Activated CD8-positive, alpha-beta memory T cell treated with anti-CD3 and anti-CD28 coated beads, Interleukin-2, amount 10 ng/mL, durations not matched to agents 7 days and 5 days (primary cell): ENCODE measurements at regions not wholly inside any gene's neighbourhood (a gene's known extent, or its start where the extent isn't known, plus 50 kb on each side); places are given as distances from the start of the nearest gene placed in this dataset.
"Not testable (repeated sequence)": the region's sequence is repeated elsewhere in the genome, so short reads cannot be mapped to it uniquely, and the experiment has no call there.

Experiments
- ATAC-seq: fragments of 150-1000 bp; cut with Tn5 transposase; one replicate; pipeline ENCODE4 v1.10.0; 2021; ENCODE audit warnings: moderate library complexity
- CTCF ChIA-PET: fragments of 350-600 bp; sonication (Branson Sonifier 250); formaldehyde crosslinking; loops from one replicate; lab custom pipeline; 2021; ENCODE audit warnings: antibody characterized with exemption; lab: Charles Lee
- DNase-seq: peaks from one replicate; pipeline ENCODE4 v3.0.0-alpha.2; 2020
- H3K27ac Mint-ChIP-seq: one replicate; pipeline ENCODE4 v1.8.0; 2021; ENCODE audit warnings: mild to moderate bottlenecking, mixed read lengths
- H3K27me3 Mint-ChIP-seq: one replicate; pipeline ENCODE4 v1.8.0; 2021; ENCODE audit warnings: mixed read lengths
- H3K36me3 Mint-ChIP-seq: one replicate; pipeline ENCODE4 v1.8.0; 2021; ENCODE audit warnings: mild to moderate bottlenecking, mixed read lengths
- H3K4me1 Mint-ChIP-seq: one replicate; pipeline ENCODE4 v1.8.0; 2021; ENCODE audit warnings: mixed read lengths
- H3K4me3 Mint-ChIP-seq: one replicate; pipeline ENCODE4 v1.8.0; 2021; ENCODE audit warnings: mild to moderate bottlenecking, moderate library complexity, mixed read lengths
- H3K9me3 Mint-ChIP-seq: one replicate; pipeline ENCODE4 v1.8.0; 2022; ENCODE audit warnings: low read depth, mixed read lengths

DNA sequence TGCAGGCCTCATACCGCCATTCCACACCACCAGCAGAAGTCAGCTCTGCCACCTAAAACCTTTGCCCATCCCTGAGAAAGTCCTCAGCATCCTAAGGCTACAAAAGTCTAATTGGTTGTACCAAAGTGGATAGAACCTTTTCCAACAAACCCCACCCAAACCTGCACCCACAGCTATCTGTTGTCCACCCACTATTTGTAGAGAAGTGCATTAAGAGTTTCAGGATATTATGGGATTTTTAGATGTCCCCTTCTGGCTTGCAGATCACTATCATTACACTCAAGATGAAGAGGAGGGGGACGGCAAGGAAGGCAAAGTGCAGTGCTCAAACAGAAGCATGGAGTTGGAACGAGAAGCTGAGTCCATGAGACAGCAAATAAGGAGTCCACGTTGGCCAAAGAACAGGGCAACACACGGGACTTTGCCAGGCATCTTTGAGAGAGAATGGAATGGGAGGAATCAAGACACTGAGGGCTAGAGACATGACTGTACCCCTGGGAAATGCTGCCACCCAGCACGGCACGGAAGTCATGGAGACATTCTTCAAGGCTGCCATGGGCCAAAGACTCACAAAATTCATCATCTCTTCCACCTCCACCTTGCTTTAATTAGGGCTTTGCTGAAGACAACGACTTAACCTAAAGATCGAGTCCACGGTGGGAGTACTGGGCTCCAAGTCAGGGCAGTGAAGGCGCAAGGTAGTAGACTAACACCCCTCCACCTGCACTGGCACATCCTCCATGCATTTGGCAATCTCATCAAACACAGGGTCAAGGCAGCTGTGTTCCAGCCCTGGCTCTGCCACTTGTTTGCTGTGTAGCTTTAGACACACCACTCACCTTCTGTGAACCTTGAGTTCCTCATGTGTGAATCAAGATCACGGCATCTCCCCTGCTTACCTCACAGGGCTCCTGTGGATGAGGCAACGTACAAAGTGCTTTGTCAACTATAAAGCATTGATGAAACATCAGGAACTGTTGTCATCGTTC is 112.9 kb upstream of the TMEM45B start:
- no peak overlapping the region for H3K27ac Mint-ChIP-seq
- CTCF ChIA-PET, result no interaction called here
- H3K4me3 Mint-ChIP-seq, result no peak overlapping the region
- DNase-seq (no peak), ATAC-seq (no peak)
- no peaks in the 10 kb centered on the region for H3K4me1 Mint-ChIP-seq
- no peaks in the 10 kb centered on the region for H3K36me3 Mint-ChIP-seq
- H3K27me3 Mint-ChIP-seq, result peaks cover 3% of the 10 kb centered on the region
- no peaks in the 10 kb centered on the region for H3K9me3 Mint-ChIP-seq

DNA sequence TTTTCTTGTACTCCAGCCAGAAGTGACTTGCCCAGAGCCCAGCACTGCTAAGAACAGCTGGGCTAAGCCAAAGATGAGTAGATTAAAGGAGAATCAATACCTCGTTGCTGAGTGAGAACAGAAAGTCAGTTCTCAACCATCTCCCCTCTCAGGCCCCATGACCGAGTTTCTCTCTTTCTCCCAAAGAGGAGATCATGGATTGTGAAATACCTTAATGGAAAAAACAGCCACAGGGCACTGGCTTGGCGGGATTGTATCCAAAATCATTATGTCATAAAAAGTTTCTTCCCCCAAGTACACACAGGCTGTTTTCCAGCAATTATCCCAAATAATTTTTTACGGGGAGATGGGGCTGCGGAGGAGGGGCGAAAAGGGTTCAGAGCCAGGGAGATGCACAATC is 111.8 kb upstream of the TMEM45B start:
- Mint-ChIP-seq H3K36me3 (no peaks in the 10 kb centered on the region), H3K4me3 (no peak overlapping the region), H3K27ac (no peak overlapping the region), H3K4me1 (no peaks in the 10 kb centered on the region), H3K9me3 (no peaks in the 10 kb centered on the region), H3K27me3 (no peaks in the 10 kb centered on the region)
- CTCF ChIA-PET, result no interaction called here
- no peak for DNase-seq
- no peak for ATAC-seq

DNA sequence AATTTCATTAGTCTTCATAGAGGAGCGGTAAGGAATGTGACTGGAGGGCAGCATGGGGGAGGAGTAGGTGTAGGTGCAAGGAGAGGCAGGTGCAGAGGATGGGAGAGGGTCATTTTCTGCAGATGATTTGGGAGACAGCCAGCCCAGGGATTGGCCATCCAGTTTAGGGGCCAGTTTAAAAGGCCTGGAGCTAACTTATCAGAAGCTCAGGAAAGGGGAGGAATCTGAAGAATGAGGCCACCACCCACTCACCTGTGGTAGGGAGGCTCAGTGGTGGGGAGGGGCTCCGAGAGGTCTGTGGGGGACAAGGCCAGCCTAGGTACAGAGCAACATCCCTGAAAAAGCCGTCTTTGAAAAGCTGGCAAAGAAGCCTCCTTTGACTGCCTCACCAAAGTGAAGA is 110.8 kb upstream of the TMEM45B start:
- Mint-ChIP-seq H3K4me1 (no peaks in the 10 kb centered on the region), H3K4me3 (no peak overlapping the region), H3K27me3 (no peaks in the 10 kb centered on the region), H3K27ac (no peak overlapping the region), H3K9me3 (no peaks in the 10 kb centered on the region), H3K36me3 (no peaks in the 10 kb centered on the region)
- CTCF ChIA-PET, result no interaction called here
- ATAC-seq, result no peak
- DNase-seq, result no peak

DNA sequence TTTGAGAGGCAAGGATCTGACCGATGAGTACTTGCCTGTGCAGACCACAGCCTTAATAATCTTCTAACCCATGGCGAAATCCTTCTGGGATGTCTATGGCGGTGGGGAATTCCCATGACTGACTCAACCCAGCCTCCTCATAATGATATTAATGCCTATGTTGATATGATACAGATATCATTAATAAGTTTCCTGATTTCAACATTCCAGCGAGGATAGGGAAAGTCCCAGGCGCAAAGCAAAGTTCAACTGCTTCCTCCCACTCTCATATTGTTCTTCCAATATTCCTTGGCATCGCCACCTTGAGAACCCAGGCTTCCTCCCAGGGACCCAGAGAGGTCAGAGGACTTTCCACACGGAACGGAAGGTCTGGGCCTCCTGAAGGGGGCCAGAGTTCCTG is 110.3 kb upstream of the TMEM45B start:
- Mint-ChIP-seq H3K9me3 (no peaks in the 10 kb centered on the region), H3K27me3 (no peaks in the 10 kb centered on the region), H3K4me3 (no peak overlapping the region), H3K36me3 (no peaks in the 10 kb centered on the region), H3K27ac (no peak overlapping the region), H3K4me1 (no peaks in the 10 kb centered on the region)
- no peak for ATAC-seq
- no peak for DNase-seq
- CTCF ChIA-PET, result no interaction called here

DNA sequence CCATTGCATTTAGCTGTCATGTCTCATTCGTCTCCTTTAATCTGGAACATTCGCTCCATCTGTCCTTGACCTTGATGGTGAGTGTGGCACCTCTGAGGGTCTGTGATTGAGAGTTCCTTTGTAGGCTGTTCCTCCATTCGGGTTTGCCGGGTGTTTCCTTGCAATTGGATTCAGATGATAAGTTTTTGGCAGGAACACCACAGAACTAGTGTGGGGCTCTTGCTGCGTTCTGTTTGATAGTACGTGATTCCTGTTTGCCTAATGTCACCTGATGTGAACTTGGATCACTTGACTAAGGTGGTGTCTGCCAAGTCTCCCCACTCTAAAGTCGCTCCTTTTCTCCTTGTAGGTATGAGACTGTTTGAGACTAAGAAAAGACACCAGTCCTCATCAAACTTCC is 109.7 kb upstream of the TMEM45B start:
- Mint-ChIP-seq H3K4me3 (no peak overlapping the region), H3K27ac (no peak overlapping the region), H3K27me3 (no peaks in the 10 kb centered on the region), H3K36me3 (no peaks in the 10 kb centered on the region), H3K4me1 (no peaks in the 10 kb centered on the region), H3K9me3 (no peaks in the 10 kb centered on the region)
- DNase-seq (no peak), ATAC-seq (no peak)
- CTCF ChIA-PET, result no interaction called here

DNA sequence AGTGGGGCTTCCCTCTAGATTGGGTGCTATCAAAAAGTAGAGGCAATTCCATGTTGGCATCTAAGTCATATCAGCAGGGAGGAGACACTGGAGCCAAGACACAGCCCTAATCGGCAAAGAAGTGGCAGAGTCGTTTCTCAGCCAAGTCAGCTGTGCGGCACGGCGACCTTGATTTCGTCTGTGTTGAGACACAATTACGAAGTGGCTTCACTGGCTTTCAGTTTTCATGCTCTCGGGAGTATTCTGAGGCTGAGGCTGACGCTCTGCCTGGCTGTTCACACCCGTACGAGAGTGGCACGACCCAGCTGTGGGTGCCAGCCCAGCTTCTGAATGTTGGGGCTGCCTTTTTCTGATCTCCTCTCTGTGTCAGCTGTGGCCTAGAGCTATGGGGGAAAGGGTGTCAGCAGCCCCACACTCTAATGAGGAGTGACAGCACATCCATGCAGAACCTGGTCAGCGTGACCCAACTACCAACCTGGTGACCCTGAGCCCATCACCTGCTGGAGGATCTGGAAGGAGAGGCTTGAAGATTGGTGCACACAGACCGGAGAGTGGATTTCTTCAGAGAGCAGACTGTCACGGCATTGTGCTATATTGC is 105.7 kb upstream of the TMEM45B start:
- ATAC-seq (no peak), DNase-seq (peak; percentile 31)
- Mint-ChIP-seq H3K36me3 (no peaks in the 10 kb centered on the region), H3K4me1 (no peaks in the 10 kb centered on the region), H3K27ac (no peak overlapping the region), H3K4me3 (no peak overlapping the region), H3K27me3 (peaks cover 6% of the 10 kb centered on the region), H3K9me3 (no peaks in the 10 kb centered on the region)
- CTCF ChIA-PET, result no interaction called here

DNA sequence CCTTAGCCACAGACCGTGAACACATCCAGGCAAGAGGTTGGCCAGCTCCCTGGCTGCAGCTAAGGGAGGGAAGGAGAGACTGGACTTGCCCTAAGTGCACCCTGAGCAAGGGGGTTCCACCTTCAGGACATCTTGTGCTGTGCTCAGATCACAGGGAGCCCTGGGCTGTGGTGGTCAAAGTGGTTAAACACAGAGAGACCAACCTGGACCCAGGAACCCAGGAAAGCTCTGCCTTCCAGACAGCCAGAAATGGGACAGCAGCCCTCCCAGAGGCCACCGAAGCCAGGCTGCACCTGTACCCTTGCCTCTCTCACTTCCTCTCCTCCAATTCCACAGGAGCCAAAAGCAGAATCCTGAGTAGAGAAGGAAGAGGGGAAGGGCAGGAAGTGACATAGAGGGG is 105.2 kb upstream of the TMEM45B start:
- H3K4me1 Mint-ChIP-seq, result no peaks in the 10 kb centered on the region
- peaks cover 10% of the 10 kb centered on the region for H3K27me3 Mint-ChIP-seq
- no peak for DNase-seq
- no peak overlapping the region for H3K27ac Mint-ChIP-seq
- CTCF ChIA-PET, result no interaction called here
- no peaks in the 10 kb centered on the region for H3K9me3 Mint-ChIP-seq
- ATAC-seq, result no peak
- H3K36me3 Mint-ChIP-seq, result no peaks in the 10 kb centered on the region
- H3K4me3 Mint-ChIP-seq, result no peak overlapping the region

DNA sequence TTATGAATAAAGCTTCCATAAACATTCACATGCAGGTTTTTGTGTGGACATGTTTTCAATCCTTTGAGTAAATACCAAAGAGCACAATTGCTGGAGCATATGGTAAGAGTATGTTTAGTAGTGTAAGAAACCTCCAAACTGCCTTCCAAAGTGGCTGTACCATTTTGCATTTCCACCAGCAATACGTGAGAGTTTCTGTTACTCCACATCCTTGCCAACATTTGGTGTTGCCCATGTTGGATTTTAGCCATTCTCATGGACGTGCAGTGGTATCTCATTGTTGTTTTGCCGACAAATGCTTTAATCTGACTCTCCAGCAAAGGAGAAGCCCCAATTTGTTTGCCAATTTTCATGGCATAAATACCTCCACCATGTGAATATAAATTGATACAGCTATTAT is 103.9 kb upstream of the TMEM45B start:
- ATAC-seq, result no peak
- H3K36me3 Mint-ChIP-seq, result no peaks in the 10 kb centered on the region
- no peak for DNase-seq
- H3K9me3 Mint-ChIP-seq, result no peaks in the 10 kb centered on the region
- H3K27me3 Mint-ChIP-seq, result peaks cover 10% of the 10 kb centered on the region
- CTCF ChIA-PET, result no interaction called here
- H3K4me1 Mint-ChIP-seq, result no peaks in the 10 kb centered on the region
- H3K27ac Mint-ChIP-seq, result no peak overlapping the region
- H3K4me3 Mint-ChIP-seq, result no peak overlapping the region

DNA sequence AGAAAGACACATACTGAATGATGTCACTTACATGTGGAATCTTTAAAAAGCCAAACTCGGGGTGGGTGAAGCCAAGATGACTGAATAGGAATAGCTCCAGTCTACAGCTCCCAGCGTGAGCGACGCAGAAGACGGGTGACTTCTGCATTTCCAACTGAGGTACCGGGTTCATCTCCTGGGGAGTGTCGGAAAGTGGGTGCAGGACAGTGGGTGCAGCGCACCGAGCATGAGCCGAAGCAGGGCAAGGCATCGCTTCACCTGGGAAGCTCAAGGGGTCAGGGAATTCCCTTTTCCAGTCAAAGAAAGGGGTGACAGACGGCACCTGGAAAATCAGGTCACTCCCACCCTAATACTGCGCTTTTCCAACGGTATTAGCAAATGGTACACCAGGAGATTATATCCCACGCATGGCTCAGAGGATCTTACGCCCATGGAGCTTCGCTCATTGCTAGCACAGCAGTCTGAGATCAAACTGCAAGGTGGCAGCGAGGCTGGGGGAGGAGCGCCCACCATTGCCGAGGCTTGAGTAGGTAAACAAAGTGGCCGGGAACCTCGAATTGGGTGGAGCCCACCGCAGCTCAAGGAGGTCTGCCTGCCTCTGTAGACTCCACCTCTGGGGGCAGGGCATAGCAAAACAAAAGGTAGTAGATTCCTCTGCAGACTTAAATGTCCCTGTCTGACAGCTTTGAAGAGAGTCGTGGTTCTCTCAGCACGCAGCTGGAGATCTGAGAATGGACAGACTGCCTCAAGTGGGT is 103.0 kb upstream of the TMEM45B start:
- DNase-seq, H3K9me3 Mint-ChIP-seq, H3K27ac Mint-ChIP-seq, H3K4me1 Mint-ChIP-seq, CTCF ChIA-PET, H3K36me3 Mint-ChIP-seq, H3K4me3 Mint-ChIP-seq, H3K27me3 Mint-ChIP-seq, ATAC-seq: not testable (repeated sequence)

DNA sequence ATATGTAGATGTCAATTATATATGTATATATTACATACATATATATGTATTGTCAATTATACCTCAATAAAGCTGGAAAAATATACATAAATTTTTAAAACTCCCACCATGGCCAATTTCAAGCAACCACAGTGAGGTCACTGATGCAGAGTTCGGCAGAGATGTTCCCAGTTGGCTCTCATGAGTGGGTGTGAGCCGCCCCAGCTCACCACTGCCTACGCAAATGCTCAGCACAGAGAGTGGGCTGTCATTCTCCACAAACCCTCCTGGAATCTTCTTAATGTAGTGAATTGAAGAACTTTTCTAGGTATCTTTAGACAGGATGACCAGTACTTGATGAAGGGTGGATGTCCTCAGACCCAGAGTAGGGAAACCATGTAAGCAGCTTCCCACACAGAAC is 96.6 kb upstream of the TMEM45B start:
- Mint-ChIP-seq H3K4me3 (no peak overlapping the region), H3K4me1 (no peaks in the 10 kb centered on the region), H3K27ac (no peak overlapping the region), H3K9me3 (no peaks in the 10 kb centered on the region), H3K27me3 (peaks cover 4% of the 10 kb centered on the region), H3K36me3 (no peaks in the 10 kb centered on the region)
- DNase-seq (no peak), ATAC-seq (no peak)
- CTCF ChIA-PET, result no interaction called here

DNA sequence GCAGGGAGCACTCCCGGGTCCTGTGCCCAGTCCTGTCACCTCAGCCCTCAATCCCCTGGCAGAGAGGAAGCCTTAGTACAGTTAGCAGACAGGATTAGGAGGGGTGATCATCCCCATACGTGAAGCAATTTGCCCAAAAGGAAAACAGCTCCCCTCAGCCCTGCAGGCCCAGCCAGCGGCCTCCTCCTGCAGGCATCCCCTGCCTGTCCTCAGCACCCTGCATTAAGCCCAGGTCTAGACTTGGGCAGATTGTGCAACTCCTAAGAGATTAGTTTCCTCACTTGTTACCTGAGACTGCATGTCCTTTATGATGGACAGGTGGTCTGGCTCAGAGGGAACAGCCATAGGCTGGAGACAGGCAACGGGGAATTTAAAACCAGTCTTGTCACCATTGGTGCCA is 95.5 kb upstream of the TMEM45B start:
- Mint-ChIP-seq H3K36me3 (no peaks in the 10 kb centered on the region), H3K4me3 (no peak overlapping the region), H3K27me3 (peaks cover 3% of the 10 kb centered on the region), H3K4me1 (no peaks in the 10 kb centered on the region), H3K27ac (no peak overlapping the region), H3K9me3 (no peaks in the 10 kb centered on the region)
- DNase-seq (no peak), ATAC-seq (no peak)
- CTCF ChIA-PET, result no interaction called here

DNA sequence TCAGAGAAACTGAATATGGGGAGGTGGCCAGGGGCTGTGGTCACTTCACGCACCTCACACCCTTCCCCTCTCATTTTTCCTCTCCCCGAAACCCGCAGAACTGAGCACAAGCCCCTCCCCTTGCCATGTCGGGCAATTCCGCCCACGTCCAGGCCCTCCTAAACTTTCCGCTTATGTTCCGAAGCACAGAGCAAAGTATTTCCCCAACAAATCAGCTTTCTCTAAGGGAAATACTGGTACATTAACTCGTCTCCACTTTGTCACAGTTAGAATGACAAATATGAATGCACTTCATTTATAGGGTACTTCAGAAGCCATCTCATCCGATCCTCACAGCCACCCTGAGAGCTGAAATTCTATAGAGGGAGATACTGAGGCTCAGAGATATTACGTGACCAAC is 94.7 kb upstream of the TMEM45B start:
- DNase-seq, result no peak
- no peaks in the 10 kb centered on the region for H3K27me3 Mint-ChIP-seq
- H3K4me1 Mint-ChIP-seq, result no peaks in the 10 kb centered on the region
- H3K27ac Mint-ChIP-seq, result no peak overlapping the region
- H3K4me3 Mint-ChIP-seq, result no peak overlapping the region
- H3K36me3 Mint-ChIP-seq, result no peaks in the 10 kb centered on the region
- no peaks in the 10 kb centered on the region for H3K9me3 Mint-ChIP-seq
- CTCF ChIA-PET, result no interaction called here
- no peak for ATAC-seq

DNA sequence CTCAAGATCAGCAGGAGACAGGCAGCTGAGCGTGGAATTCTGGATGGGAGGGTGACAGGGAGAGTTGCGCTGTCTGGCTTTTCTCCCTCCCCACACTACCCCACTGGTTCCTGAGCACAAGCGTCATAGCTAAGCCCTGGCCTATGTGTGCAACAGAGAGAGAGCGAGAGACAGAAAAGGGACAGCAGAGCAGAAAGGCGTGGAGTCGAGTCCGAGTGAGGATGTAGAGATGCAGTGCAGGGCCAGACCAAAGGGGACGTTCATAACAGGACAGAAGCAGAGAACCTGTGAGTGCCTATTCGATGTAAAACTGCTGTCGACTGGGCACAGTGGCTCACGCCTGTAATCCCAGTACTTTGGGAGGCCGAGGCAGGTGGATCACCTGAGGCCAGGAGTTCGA is 94.0 kb upstream of the TMEM45B start:
- Mint-ChIP-seq H3K4me3 (no peak overlapping the region), H3K27me3 (no peaks in the 10 kb centered on the region), H3K27ac (no peak overlapping the region), H3K4me1 (no peaks in the 10 kb centered on the region), H3K9me3 (no peaks in the 10 kb centered on the region), H3K36me3 (no peaks in the 10 kb centered on the region)
- DNase-seq (no peak), ATAC-seq (no peak)
- CTCF ChIA-PET, result no interaction called here

DNA sequence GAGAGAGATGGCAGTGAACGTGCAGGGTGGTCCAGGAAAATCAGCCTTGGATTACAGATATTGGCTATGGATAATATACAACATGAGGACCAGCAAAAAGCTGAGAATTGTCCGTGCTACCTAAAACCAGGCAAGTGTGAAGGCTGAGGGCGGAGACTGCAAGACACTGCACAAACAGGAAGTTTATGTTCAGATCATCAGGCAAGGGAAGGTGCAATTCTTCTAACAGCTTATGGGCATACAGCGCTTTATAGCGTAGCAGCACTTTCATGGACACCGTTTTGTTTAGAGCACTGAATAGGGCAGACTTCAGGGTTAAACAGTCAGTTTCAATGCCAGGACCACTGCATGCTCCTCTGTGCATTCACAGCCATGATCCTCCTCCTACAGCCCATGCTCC is 93.1 kb upstream of the TMEM45B start:
- Mint-ChIP-seq H3K36me3 (no peaks in the 10 kb centered on the region), H3K4me1 (no peaks in the 10 kb centered on the region), H3K27me3 (no peaks in the 10 kb centered on the region), H3K4me3 (no peak overlapping the region), H3K27ac (no peak overlapping the region), H3K9me3 (no peaks in the 10 kb centered on the region)
- no peak for DNase-seq
- ATAC-seq, result no peak
- CTCF ChIA-PET, result no interaction called here
